ENCODE measurements at regions not wholly inside any gene's neighbourhood (a gene's known extent, or its start where the extent isn't known, plus 50 kb on each side); places are given as distances from the start of the nearest gene placed in this dataset.

- TF ChIP-seq POLR2A (IDR thresholded peaks at IDR 0.05; ENCODE audit: low read length) (no peak), GATA1 (IDR thresholded peaks at IDR 0.05; ENCODE audit: low read depth, low read length) (no peak)
Measured at GRCh38 chr3:175932586-175932985, 1073.5 kb downstream of the NAALADL2 start.

All from erythroblast (primary cell).